Right atrium auricular region (tissue), 2 donors: ENCODE measurements at regions not wholly inside any gene's neighbourhood (a gene's known extent, or its start where the extent isn't known, plus 50 kb on each side); places are given as distances from the start of the nearest gene placed in this dataset.
"Not testable (repeated sequence)": the region's sequence is repeated elsewhere in the genome, so short reads cannot be mapped to it uniquely, and the experiment has no call there.

ENCODE experiments used
- DNase-seq: peaks from one replicate; pipeline ENCODE4 v3.0.0-alpha.2; 2019; ENCODE audit warnings: low spot score
- H3K27ac ChIP-seq, 2 donors: fragments of 200-600 bp; sonication (generic); 1 replicate in 1 of 2; 2 replicates in 1 of 2; pipeline ENCODE4 v1.5.1; 2016 to 2019
- H3K27me3 ChIP-seq, 2 donors: fragments of 200-600 bp; sonication (generic); one replicate each; pipeline versions ENCODE4 v1.5.1 to v1.6.0; 2017 to 2019
- H3K36me3 ChIP-seq: fragments of 200-600 bp; sonication (generic); one replicate; pipeline ENCODE4 v1.5.1; 2016
- H3K4me1 ChIP-seq, 2 donors: fragments of 200-600 bp; sonication (generic); one replicate each; pipeline versions ENCODE4 v1.5.1 to v1.6.0; 2017 to 2019
- H3K4me3 ChIP-seq, 2 donors: fragments of 200-600 bp; sonication (generic); 1 replicate in 1 of 2; 2 replicates in 1 of 2; pipeline ENCODE4 v1.5.1; 2017 to 2019; ENCODE audit warnings: mild to moderate bottlenecking in 1 of 2, moderate library complexity in 1 of 2
- H3K9me3 ChIP-seq, 2 donors: fragments of 200-600 bp; sonication (generic); one replicate each; pipeline ENCODE4 v1.5.1; 2019
- TF ChIP-seq, protein P1 (sequence below), 2 donors: fragments of 200-600 bp; sonication (generic); IDR thresholded peaks; one replicate each; pipeline ENCODE4 v1.5.1; 2019; ENCODE audit warnings: antibody characterized with exemption in 2 of 2

DNA sequence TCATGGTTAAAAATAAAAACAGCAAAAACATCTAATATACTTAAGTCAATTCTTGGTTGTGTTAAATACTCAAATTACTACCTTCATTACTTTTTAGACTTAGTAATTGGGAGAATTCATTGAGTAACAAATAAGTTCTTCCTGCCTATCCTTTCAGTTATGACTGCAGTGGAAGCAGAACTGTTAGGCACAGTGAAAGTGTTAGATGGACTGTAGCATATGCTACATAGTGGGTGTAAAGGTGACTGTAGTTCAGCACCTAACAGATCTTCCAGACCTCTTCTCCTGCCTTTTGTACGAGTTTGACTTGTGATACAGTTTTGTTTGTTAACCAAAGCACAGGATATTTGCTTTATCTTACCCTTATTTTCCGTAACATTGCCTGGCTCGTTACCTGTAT is 143.4 kb downstream of the KDM5D start:
- DNase-seq, result no peak
- H3K9me3 ChIP-seq, result no peaks in the 10 kb centered on the region
- no peaks in the 10 kb centered on the region for H3K4me1 ChIP-seq
- H3K36me3 ChIP-seq, result no peaks in the 10 kb centered on the region
- no peak overlapping the region for H3K27ac ChIP-seq
- TF ChIP-seq, protein P1, sequence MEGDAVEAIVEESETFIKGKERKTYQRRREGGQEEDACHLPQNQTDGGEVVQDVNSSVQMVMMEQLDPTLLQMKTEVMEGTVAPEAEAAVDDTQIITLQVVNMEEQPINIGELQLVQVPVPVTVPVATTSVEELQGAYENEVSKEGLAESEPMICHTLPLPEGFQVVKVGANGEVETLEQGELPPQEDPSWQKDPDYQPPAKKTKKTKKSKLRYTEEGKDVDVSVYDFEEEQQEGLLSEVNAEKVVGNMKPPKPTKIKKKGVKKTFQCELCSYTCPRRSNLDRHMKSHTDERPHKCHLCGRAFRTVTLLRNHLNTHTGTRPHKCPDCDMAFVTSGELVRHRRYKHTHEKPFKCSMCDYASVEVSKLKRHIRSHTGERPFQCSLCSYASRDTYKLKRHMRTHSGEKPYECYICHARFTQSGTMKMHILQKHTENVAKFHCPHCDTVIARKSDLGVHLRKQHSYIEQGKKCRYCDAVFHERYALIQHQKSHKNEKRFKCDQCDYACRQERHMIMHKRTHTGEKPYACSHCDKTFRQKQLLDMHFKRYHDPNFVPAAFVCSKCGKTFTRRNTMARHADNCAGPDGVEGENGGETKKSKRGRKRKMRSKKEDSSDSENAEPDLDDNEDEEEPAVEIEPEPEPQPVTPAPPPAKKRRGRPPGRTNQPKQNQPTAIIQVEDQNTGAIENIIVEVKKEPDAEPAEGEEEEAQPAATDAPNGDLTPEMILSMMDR (IDR thresholded peaks at IDR 0.05), result no peak
- no peaks in the 10 kb centered on the region for H3K27me3 ChIP-seq
- no peak overlapping the region for H3K4me3 ChIP-seq

DNA sequence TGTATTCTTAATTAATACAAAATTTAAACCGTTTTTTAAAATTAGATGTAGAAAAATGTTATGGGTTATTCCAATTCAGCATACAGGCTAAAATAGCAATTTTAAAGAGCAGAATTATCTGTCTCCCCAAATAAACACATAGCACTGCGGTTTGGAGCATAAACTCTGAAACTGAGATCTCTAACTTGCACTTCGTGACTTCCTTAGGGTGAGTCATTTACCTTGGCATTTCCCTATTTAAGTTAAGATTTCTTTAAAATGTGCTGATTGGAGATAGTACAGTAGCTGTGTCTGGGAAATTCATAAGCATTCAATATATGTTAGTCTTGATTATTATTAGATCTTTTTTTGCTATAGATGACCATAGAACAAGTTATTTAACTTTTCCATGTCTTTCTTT is 143.8 kb downstream of the KDM5D start:
- no peak overlapping the region for H3K4me3 ChIP-seq
- H3K27me3 ChIP-seq, result no peaks in the 10 kb centered on the region
- no peak for DNase-seq
- no peaks in the 10 kb centered on the region for H3K4me1 ChIP-seq
- H3K9me3 ChIP-seq, result no peaks in the 10 kb centered on the region
- TF ChIP-seq, protein P1 (IDR thresholded peaks at IDR 0.05), result no peak
- H3K27ac ChIP-seq, result no peak overlapping the region
- H3K36me3 ChIP-seq, result no peaks in the 10 kb centered on the region

DNA sequence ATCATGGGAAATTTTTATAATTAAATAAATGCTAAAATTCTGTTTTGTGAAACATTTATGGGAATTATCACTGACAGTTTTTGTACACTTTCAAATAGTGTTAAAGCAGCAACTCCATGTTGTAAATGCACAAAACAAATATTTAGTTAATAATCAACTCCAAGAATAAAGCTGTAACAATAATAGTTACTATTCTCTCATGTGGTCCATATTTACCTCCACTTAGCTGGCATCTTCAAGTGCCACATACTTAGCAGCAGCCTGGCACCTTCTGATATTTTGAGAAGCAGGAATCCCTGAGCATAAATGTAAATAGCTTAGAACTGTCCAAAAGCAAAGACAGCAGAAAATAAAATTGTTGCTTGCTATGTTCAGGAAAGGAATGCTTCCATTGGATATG is 154.3 kb downstream of the KDM5D start:
- H3K27me3 ChIP-seq, result no peaks in the 10 kb centered on the region
- TF ChIP-seq, protein P1 (IDR thresholded peaks at IDR 0.05), result no peak

DNA sequence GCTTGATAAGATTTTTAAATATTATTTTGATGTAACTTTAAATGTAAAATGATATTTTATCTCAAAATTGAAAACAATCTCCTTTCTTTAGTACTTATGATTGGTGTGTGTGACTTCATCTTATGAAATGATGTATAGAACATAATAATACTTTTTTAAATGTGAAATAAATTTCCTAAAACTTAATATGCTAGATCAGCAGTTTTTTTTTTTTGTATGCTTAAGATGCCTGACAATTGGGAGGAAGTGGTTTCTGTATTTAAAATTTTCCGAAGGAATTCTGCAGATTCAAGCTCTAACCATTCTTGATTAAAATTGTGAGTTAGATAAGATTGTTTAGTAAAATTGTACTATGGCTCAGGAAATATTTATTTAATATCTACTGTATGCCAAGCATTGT is 154.9 kb downstream of the KDM5D start:
- no peak for DNase-seq
- no peaks in the 10 kb centered on the region for H3K9me3 ChIP-seq
- H3K27me3 ChIP-seq, result no peaks in the 10 kb centered on the region
- H3K27ac ChIP-seq, result no peak overlapping the region
- TF ChIP-seq, protein P1 (IDR thresholded peaks at IDR 0.05), result no peak
- no peaks in the 10 kb centered on the region for H3K36me3 ChIP-seq
- H3K4me1 ChIP-seq, result no peaks in the 10 kb centered on the region
- H3K4me3 ChIP-seq, result no peak overlapping the region

More for the DNA sequence above, 154.3 kb downstream of the KDM5D start:
- Histone ChIP-seq H3K36me3 (no peaks in the 10 kb centered on the region), H3K27ac (no peak overlapping the region), H3K4me1 (no peaks in the 10 kb centered on the region), H3K9me3 (no peaks in the 10 kb centered on the region), H3K4me3 (no peak overlapping the region)
- no peak for DNase-seq

DNA sequence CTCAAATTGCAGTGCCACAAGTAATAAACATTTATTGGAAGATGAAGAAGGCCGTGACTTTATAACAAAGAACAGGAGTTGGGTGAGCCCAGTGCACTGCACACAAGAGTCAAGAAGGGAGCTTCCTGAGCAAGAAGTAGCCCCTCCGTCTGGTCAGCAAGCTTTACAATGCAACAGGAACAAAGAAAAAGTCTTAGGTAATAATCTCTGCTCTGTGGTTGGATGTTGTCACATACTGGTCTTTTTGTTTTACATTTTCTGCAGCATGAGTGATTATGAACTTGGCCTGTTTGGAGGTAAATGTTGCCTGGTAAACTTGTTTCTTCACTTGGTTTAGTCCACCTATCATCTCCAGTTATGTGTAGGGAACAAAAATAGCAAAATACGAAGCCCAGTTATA is 157.2 kb downstream of the KDM5D start:
- DNase-seq, result no peak
- H3K36me3 ChIP-seq, result no peaks in the 10 kb centered on the region
- no peaks in the 10 kb centered on the region for H3K27me3 ChIP-seq
- H3K4me1 ChIP-seq, result no peaks in the 10 kb centered on the region
- TF ChIP-seq, protein P1 (IDR thresholded peaks at IDR 0.05), result no peak
- H3K9me3 ChIP-seq, result no peaks in the 10 kb centered on the region
- H3K27ac ChIP-seq, result no peak overlapping the region
- no peak overlapping the region for H3K4me3 ChIP-seq

DNA sequence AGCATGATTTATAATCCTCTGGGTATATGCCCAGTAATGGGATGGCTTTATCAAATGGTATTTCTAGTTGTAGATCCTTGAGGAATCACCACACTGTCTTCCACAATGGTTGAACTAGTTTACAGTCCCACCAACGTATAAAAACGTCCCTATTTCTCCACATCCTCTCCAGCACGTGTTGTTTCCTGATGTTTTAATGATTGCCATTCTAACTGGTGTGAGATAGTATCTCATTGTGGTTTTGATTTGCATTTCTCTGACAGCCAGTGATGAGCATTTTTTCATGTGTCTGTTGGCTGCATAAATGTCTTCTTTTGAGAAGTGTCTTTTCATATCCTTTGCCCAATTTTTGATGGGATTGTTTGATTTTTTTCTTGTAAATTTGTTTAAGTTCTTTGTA is 163.5 kb downstream of the KDM5D start:
- not testable (repeated sequence) for H3K4me1 ChIP-seq, H3K27ac ChIP-seq, H3K4me3 ChIP-seq, H3K36me3 ChIP-seq, DNase-seq, H3K9me3 ChIP-seq, H3K27me3 ChIP-seq
